Stimulated activated CD4-positive, alpha-beta T cell treated with anti-CD3 and anti-CD28 coated beads, Interleukin-12 subunit alpha, Interleukin-12 subunit beta, amount 100 ng/mL, for 48 hours (primary cell): ENCODE measurements at regions not wholly inside any gene's neighbourhood (a gene's known extent, or its start where the extent isn't known, plus 50 kb on each side); places are given as distances from the start of the nearest gene placed in this dataset.

Experiments
- DNase-seq, 3 donors: peaks; one replicate each; pipeline ENCODE4 v3.0.0-alpha.2; 2020; ENCODE audit warnings: low read depth in 2 of 3, low spot score in 1 of 3

GRCh38 chr18:56545464-56545863 is 92.9 kb downstream of the TXNL1 start:
- no peak for DNase-seq

- DNase-seq = no peak
These were observed 95.9 kb downstream of the TXNL1 start for GRCh38 chr18:56542476-56542875.

GRCh38 chr18:56541793-56542192 is 96.6 kb downstream of the TXNL1 start:
- no peak for DNase-seq

GRCh38 chr18:56541340-56541739 is 97.1 kb downstream of the TXNL1 start:
- no peak for DNase-seq

GRCh38 chr18:56538746-56539145 is 99.6 kb downstream of the TXNL1 start:
- DNase-seq = no peak

- DNase-seq = peak in 1 of 3 donors; percentile 7
These were observed 106.1 kb downstream of the TXNL1 start for GRCh38 chr18:56532176-56532840.

GRCh38 chr18:56522816-56523215 is 115.6 kb downstream of the TXNL1 start:
- no peak for DNase-seq

- DNase-seq = no peak
These were observed 117.1 kb downstream of the TXNL1 start for GRCh38 chr18:56521263-56521662.

GRCh38 chr18:56517761-56518160 is 120.6 kb downstream of the TXNL1 start:
- DNase-seq = no peak

GRCh38 chr18:56517196-56517595 is 121.2 kb downstream of the TXNL1 start:
- DNase-seq = no peak

GRCh38 chr18:56516789-56517188 is 121.6 kb downstream of the TXNL1 start:
- DNase-seq = no peak

- DNase-seq = no peak
These were observed 122.9 kb downstream of the TXNL1 start for GRCh38 chr18:56515522-56515921.

- DNase-seq = no peak
These were observed 126.4 kb downstream of the TXNL1 start for GRCh38 chr18:56511996-56512395.

- DNase-seq = no peak
These were observed 128.3 kb downstream of the TXNL1 start for GRCh38 chr18:56510108-56510507.

- DNase-seq = no peak
These were observed 128.7 kb downstream of the TXNL1 start for GRCh38 chr18:56509656-56510055.

- no peak for DNase-seq
These were observed 129.9 kb downstream of the TXNL1 start for GRCh38 chr18:56508370-56509036.

GRCh38 chr18:56505971-56506370 is 132.4 kb downstream of the TXNL1 start:
- no peak for DNase-seq

GRCh38 chr18:56505293-56505692 is 133.1 kb downstream of the TXNL1 start:
- DNase-seq = no peak

GRCh38 chr18:56501896-56502295 is 136.5 kb downstream of the TXNL1 start:
- no peak for DNase-seq

GRCh38 chr18:56495884-56496283 is 142.5 kb downstream of the TXNL1 start:
- no peak for DNase-seq

- DNase-seq = no peak
These were observed 144.9 kb downstream of the TXNL1 start for GRCh38 chr18:56493531-56493930.

GRCh38 chr18:56492136-56492535 is 146.3 kb downstream of the TXNL1 start:
- no peak for DNase-seq

- DNase-seq = no peak
These were observed 147.4 kb downstream of the TXNL1 start for GRCh38 chr18:56490942-56491341.
